ENCODE measurements at regions not wholly inside any gene's neighbourhood (a gene's known extent, or its start where the extent isn't known, plus 50 kb on each side); places are given as distances from the start of the nearest gene placed in this dataset.

DNA sequence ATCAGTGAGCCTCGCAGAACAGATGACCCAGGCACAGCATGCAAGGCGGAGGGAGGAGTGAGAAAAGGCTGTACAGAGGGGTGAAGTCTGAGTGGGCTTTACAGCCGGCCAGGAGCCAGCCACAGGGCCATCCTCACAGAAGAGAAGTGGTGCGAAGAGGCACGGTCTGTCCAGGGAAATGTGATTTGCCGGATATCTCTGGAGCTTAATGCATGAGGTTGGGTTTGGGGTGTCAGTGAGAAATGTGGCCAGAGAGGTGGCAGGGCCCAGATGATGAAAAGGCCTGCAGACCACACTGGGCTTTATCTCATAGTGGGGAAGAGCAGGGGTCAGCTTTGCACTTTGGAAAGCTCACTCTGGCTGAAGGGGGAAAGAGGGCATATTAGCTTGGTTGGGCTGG, 255.2 kb downstream of the BUD13 start:
- no peak for TF ChIP-seq EZH2phosphoT487 (IDR thresholded peaks at IDR 0.05; ENCODE audit: low read depth)
- TF ChIP-seq, protein P1, sequence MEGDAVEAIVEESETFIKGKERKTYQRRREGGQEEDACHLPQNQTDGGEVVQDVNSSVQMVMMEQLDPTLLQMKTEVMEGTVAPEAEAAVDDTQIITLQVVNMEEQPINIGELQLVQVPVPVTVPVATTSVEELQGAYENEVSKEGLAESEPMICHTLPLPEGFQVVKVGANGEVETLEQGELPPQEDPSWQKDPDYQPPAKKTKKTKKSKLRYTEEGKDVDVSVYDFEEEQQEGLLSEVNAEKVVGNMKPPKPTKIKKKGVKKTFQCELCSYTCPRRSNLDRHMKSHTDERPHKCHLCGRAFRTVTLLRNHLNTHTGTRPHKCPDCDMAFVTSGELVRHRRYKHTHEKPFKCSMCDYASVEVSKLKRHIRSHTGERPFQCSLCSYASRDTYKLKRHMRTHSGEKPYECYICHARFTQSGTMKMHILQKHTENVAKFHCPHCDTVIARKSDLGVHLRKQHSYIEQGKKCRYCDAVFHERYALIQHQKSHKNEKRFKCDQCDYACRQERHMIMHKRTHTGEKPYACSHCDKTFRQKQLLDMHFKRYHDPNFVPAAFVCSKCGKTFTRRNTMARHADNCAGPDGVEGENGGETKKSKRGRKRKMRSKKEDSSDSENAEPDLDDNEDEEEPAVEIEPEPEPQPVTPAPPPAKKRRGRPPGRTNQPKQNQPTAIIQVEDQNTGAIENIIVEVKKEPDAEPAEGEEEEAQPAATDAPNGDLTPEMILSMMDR (IDR thresholded peaks at IDR 0.05; ENCODE audit: low read depth, low read length): no peak
- Histone ChIP-seq H3K27me3 (ENCODE audit: low read depth, low read length) (no peaks in the 10 kb centered on the region), H3K79me2 (ENCODE audit: low read length) (no peaks in the 10 kb centered on the region), H3K4me3 (ENCODE audit: low read length) (no peak overlapping the region), H3K4me2 (ENCODE audit: low read length) (no peak overlapping the region), H3K27ac (ENCODE audit: low read length) (no peak overlapping the region), H3K36me3 (replicated peaks; ENCODE audit: low read depth, low read length) (no peaks in the 10 kb centered on the region), H3K4me1 (ENCODE audit: low read length) (peaks cover 11% of the 10 kb centered on the region), H2AFZ (ENCODE audit: low read depth, low read length) (no peak overlapping the region), H3K9me3 (ENCODE audit: insufficient read depth, low read length) (no peaks in the 10 kb centered on the region), H3K9ac (ENCODE audit: low read length) (no peak overlapping the region), H4K20me1 (ENCODE audit: insufficient read depth, low read length) (no peaks in the 10 kb centered on the region)

DNA sequence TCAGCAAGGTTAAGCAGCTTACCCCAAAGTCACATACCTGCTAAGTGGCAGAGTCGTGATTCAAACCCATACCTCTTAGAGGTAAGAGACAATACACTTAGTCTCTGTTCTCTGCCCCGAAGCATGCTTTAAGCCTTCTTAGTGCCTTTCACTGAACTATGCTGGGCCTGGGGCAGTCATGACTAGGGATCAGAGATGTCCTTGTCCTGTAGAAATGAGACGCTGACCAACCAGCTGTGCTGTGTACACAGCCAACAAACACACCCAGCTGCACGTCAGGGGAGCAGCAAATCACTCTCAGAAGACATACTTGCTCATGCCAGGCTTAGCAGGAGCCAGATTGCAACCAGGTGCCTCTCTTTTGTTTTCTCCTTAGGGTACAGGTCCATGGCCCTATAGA, 255.7 kb downstream of the BUD13 start:
- no peaks in the 10 kb centered on the region for H3K9me3 ChIP-seq (ENCODE audit: insufficient read depth, low read length)
- no peaks in the 10 kb centered on the region for H4K20me1 ChIP-seq (ENCODE audit: insufficient read depth, low read length)
- no peaks in the 10 kb centered on the region for H3K79me2 ChIP-seq (ENCODE audit: low read length)
- no peak overlapping the region for H2AFZ ChIP-seq (ENCODE audit: low read depth, low read length)
- no peaks in the 10 kb centered on the region for H3K27me3 ChIP-seq (ENCODE audit: low read depth, low read length)
- H3K4me2 ChIP-seq (ENCODE audit: low read length): no peak overlapping the region
- H3K36me3 ChIP-seq (replicated peaks; ENCODE audit: low read depth, low read length): no peaks in the 10 kb centered on the region
- peaks cover 11% of the 10 kb centered on the region for H3K4me1 ChIP-seq (ENCODE audit: low read length)
- TF ChIP-seq, protein P1 (IDR thresholded peaks at IDR 0.05; ENCODE audit: low read depth, low read length): no peak
- TF ChIP-seq EZH2phosphoT487 (IDR thresholded peaks at IDR 0.05; ENCODE audit: low read depth): no peak
- H3K9ac ChIP-seq (ENCODE audit: low read length): no peak overlapping the region
- H3K27ac ChIP-seq (ENCODE audit: low read length): no peak overlapping the region
- H3K4me3 ChIP-seq (ENCODE audit: low read length): no peak overlapping the region

DNA sequence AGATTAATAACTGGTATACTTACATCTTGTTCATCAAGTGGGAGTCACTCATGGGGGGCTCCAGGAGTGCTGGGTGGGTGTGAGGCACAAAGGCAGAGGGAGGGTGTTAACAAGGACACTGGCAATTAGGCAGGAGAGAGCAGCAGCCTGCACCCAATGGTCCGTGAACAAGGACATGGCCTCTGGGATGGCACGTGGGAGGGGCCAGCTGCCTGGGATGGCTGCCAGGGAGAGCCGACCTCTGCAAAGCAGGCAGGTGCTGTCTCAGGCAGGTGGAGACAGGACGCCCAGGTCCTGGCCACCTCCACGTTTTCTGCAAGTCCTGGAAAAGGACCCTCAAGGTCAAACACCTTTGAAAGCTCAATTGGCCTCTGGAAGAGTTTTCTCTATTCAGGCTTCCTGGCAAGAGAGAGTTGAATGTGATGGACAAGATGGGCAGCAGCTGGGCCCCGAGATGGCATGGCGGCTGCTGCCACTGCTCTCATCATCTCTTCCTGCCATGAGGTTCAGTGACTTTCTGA, 257.1 kb downstream of the BUD13 start:
- no peak overlapping the region for H3K9ac ChIP-seq (ENCODE audit: low read length)
- no peak overlapping the region for H2AFZ ChIP-seq (ENCODE audit: low read depth, low read length)
- H3K36me3 ChIP-seq (replicated peaks; ENCODE audit: low read depth, low read length): no peaks in the 10 kb centered on the region
- H3K4me1 ChIP-seq (ENCODE audit: low read length): peaks cover 11% of the 10 kb centered on the region
- H3K4me3 ChIP-seq (ENCODE audit: low read length): no peak overlapping the region
- H3K9me3 ChIP-seq (ENCODE audit: insufficient read depth, low read length): no peaks in the 10 kb centered on the region
- no peak overlapping the region for H3K27ac ChIP-seq (ENCODE audit: low read length)
- no peaks in the 10 kb centered on the region for H3K27me3 ChIP-seq (ENCODE audit: low read depth, low read length)
- no peaks in the 10 kb centered on the region for H4K20me1 ChIP-seq (ENCODE audit: insufficient read depth, low read length)
- no peak overlapping the region for H3K4me2 ChIP-seq (ENCODE audit: low read length)
- H3K79me2 ChIP-seq (ENCODE audit: low read length): no peaks in the 10 kb centered on the region
- TF ChIP-seq EZH2phosphoT487 (IDR thresholded peaks at IDR 0.05; ENCODE audit: low read depth): no peak
- TF ChIP-seq, protein P1 (IDR thresholded peaks at IDR 0.05; ENCODE audit: low read depth, low read length): no peak

DNA sequence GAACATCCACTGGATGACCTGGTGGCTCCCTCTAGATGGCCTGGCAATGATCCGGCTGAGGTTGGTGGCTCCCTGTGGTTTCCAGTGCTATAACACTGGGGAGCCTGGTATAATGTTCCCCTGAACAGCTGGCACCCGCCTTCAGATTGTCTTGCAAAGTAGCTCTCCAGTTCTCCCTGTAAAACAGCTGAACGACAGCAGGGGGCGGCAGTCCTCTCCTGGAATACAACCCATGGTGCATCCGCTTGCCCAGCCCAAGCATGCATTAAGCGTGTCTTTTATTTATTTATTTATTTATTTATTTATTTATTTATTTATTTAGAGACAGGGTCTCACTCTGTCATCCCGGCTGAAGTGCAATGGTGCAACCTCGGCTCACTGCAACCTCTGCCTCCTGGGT, 258.9 kb downstream of the BUD13 start:
- no peaks in the 10 kb centered on the region for H3K9me3 ChIP-seq (ENCODE audit: insufficient read depth, low read length)
- H3K4me1 ChIP-seq (ENCODE audit: low read length): peaks cover 2% of the 10 kb centered on the region
- no peaks in the 10 kb centered on the region for H4K20me1 ChIP-seq (ENCODE audit: insufficient read depth, low read length)
- no peak overlapping the region for H3K4me2 ChIP-seq (ENCODE audit: low read length)
- TF ChIP-seq, protein P1 (IDR thresholded peaks at IDR 0.05; ENCODE audit: low read depth, low read length): peak; percentile 44
- TF ChIP-seq EZH2phosphoT487 (IDR thresholded peaks at IDR 0.05; ENCODE audit: low read depth): no peak
- peaks cover 9% of the 10 kb centered on the region for H3K27me3 ChIP-seq (ENCODE audit: low read depth, low read length)
- no peaks in the 10 kb centered on the region for H3K79me2 ChIP-seq (ENCODE audit: low read length)
- H3K4me3 ChIP-seq (ENCODE audit: low read length): no peak overlapping the region
- no peak overlapping the region for H3K9ac ChIP-seq (ENCODE audit: low read length)
- H2AFZ ChIP-seq (ENCODE audit: low read depth, low read length): no peak overlapping the region
- no peak overlapping the region for H3K27ac ChIP-seq (ENCODE audit: low read length)
- no peaks in the 10 kb centered on the region for H3K36me3 ChIP-seq (replicated peaks; ENCODE audit: low read depth, low read length)

All from OCI-LY3 (cell line).